ENCODE measurements at regions not wholly inside any gene's neighbourhood (a gene's known extent, or its start where the extent isn't known, plus 50 kb on each side); places are given as distances from the start of the nearest gene placed in this dataset.

DNA sequence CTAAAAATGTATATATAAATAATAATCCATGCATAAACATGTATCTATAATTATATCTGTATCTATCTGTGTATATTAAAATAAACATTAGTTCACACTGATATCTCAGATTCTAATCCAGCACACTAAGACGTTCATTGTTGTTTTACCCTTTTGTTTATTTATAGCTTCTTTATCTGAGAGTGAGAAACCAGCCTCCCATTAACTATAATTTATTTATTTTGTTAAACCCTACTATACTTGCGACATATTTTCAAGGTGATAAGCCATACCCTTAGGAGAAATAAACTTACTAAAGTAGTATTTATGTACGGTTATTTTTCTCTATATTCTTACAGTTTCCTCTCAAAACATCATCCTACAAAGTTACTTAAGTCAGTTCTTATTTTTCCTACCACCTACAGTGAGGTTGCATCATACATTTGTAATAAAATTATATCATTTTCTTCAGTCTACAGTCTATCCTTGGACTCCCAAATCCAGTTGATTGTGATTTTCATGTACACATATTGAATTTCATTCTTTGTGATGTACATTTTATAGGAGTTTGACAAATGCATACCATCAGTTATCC, 726.4 kb upstream of the FAM174A start:
- no peak for TF ChIP-seq POLR2AphosphoS5 (IDR thresholded peaks at IDR 0.05; ENCODE audit: low read depth, low read length)
- no peak for TF ChIP-seq EZH2phosphoT487 (IDR thresholded peaks at IDR 0.05; ENCODE audit: borderline replicate concordance)
- no peak for TF ChIP-seq RAD21 (IDR thresholded peaks at IDR 0.05; ENCODE audit: low read depth)
- TF ChIP-seq, protein P1, sequence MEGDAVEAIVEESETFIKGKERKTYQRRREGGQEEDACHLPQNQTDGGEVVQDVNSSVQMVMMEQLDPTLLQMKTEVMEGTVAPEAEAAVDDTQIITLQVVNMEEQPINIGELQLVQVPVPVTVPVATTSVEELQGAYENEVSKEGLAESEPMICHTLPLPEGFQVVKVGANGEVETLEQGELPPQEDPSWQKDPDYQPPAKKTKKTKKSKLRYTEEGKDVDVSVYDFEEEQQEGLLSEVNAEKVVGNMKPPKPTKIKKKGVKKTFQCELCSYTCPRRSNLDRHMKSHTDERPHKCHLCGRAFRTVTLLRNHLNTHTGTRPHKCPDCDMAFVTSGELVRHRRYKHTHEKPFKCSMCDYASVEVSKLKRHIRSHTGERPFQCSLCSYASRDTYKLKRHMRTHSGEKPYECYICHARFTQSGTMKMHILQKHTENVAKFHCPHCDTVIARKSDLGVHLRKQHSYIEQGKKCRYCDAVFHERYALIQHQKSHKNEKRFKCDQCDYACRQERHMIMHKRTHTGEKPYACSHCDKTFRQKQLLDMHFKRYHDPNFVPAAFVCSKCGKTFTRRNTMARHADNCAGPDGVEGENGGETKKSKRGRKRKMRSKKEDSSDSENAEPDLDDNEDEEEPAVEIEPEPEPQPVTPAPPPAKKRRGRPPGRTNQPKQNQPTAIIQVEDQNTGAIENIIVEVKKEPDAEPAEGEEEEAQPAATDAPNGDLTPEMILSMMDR (IDR thresholded peaks at IDR 0.05 in 2 of 3, conservative IDR thresholded peaks at IDR 0.05 in 1 of 3; ENCODE audit: borderline replicate concordance in 1 of 3, insufficient read depth in 1 of 3, low read depth in 2 of 3, low read length in 2 of 3) = no peak
- TF ChIP-seq, protein P2, sequence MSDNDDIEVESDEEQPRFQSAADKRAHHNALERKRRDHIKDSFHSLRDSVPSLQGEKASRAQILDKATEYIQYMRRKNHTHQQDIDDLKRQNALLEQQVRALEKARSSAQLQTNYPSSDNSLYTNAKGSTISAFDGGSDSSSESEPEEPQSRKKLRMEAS (IDR thresholded peaks at IDR 0.05) = no peak
- TF ChIP-seq POLR2A (IDR thresholded peaks at IDR 0.05; ENCODE audit: borderline replicate concordance, extremely low read depth, insufficient read depth, insufficient read length) = no peak
- TF ChIP-seq SIN3A (IDR thresholded peaks at IDR 0.05; ENCODE audit: low read depth) = no peak
- TF ChIP-seq SRF (IDR thresholded peaks at IDR 0.05; ENCODE audit: low read depth) = no peak
- no peak for TF ChIP-seq SP1 (IDR thresholded peaks at IDR 0.05; ENCODE audit: low read depth)
- TF ChIP-seq, protein P3, sequence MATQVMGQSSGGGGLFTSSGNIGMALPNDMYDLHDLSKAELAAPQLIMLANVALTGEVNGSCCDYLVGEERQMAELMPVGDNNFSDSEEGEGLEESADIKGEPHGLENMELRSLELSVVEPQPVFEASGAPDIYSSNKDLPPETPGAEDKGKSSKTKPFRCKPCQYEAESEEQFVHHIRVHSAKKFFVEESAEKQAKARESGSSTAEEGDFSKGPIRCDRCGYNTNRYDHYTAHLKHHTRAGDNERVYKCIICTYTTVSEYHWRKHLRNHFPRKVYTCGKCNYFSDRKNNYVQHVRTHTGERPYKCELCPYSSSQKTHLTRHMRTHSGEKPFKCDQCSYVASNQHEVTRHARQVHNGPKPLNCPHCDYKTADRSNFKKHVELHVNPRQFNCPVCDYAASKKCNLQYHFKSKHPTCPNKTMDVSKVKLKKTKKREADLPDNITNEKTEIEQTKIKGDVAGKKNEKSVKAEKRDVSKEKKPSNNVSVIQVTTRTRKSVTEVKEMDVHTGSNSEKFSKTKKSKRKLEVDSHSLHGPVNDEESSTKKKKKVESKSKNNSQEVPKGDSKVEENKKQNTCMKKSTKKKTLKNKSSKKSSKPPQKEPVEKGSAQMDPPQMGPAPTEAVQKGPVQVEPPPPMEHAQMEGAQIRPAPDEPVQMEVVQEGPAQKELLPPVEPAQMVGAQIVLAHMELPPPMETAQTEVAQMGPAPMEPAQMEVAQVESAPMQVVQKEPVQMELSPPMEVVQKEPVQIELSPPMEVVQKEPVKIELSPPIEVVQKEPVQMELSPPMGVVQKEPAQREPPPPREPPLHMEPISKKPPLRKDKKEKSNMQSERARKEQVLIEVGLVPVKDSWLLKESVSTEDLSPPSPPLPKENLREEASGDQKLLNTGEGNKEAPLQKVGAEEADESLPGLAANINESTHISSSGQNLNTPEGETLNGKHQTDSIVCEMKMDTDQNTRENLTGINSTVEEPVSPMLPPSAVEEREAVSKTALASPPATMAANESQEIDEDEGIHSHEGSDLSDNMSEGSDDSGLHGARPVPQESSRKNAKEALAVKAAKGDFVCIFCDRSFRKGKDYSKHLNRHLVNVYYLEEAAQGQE (IDR thresholded peaks at IDR 0.05; ENCODE audit: low read depth) = no peak
